HG03469 (cell line): ENCODE measurements at regions not wholly inside any gene's neighbourhood (a gene's known extent, or its start where the extent isn't known, plus 50 kb on each side); places are given as distances from the start of the nearest gene placed in this dataset.

Experiments
- ATAC-seq: cut with Tn5 transposase; IDR thresholded peaks from one replicate; pipeline ENCODE4 v1.9.1; 2021; ENCODE audit warnings: mild to moderate bottlenecking, moderate library complexity, moderate number of reproducible peaks; ENCODE audit not compliant: unreplicated experiment

DNA sequence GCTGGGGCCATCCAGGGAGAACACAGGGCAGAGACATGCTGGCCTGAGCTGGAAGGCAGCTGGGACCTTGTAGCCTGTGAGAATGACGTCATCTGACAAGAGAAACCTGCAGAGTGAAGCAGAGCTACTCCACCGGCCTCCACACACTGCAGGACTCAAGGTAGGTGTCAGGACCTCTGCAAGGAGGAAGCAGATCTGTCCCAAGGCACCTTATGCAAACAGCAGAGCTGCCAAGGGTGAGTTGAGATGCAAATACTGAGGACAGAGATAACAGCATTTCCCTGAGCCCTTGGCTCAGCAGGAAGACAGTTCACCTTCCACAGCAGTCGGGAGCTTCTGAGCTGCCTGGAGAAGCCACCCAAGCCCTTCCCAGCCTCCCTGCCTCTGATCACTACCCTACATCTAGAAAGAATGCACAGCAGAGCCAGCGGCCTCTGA, 51.9 kb upstream of the IGSF9B start:
- peak; percentile 86 for ATAC-seq

DNA sequence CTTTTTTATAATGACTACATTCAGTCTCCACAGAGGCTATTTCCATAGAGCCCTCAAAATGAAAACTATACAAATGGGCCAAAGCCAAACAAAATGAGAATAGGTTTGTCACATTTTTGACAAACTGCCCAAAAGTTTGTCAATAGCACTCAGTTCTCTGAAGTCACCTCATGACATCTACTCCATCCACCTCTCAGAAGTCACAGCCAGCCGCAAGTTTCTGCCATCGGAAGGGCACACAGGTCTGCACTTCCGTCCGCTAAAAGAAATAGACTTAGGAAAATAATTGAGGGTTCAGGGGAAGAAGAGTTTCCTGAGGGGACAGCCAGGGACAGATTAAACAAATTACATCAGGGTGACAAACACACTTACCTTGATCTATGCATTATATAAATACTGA, 55.4 kb upstream of the JAM3 start:
- no peak for ATAC-seq

DNA sequence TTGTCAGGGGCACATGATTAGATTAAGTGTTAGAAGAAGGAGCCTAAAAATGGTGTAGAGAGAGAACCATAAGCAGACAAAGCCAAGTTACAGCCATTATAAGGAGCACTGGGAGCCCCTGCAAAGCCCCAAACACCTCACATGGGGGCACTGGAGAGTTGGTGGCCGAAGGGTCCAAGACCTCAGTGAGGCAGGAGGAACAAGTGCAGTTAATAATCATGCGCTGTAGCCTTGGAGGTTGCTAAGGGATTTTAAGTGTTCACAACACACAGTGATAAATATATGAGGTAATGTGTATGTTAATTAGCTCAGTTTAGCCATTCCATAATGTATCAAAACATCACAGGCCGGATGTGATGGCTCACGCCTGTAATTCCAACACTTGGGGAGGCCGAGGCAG, 54.4 kb upstream of the JAM3 start:
- no peak for ATAC-seq

DNA sequence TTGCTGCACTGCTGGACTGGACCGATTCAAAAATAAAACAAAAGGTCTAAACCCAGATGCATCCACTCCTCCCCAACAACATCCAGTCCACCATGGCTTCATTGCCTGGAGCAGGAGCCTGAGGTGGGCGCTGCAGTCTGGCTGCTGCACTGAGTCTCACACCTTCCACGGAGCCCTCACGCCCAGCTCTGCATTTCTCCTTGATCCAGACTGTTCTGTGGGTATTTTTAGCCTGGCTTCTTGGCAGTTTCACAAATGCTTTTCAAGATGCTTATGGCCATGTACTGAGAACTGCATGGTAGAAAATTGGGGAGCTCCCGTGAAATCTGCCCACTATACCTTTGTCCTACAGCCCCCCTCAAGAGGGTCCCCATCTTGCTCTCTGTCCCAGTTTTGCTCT, 53.3 kb upstream of the JAM3 start:
- ATAC-seq = no peak

DNA sequence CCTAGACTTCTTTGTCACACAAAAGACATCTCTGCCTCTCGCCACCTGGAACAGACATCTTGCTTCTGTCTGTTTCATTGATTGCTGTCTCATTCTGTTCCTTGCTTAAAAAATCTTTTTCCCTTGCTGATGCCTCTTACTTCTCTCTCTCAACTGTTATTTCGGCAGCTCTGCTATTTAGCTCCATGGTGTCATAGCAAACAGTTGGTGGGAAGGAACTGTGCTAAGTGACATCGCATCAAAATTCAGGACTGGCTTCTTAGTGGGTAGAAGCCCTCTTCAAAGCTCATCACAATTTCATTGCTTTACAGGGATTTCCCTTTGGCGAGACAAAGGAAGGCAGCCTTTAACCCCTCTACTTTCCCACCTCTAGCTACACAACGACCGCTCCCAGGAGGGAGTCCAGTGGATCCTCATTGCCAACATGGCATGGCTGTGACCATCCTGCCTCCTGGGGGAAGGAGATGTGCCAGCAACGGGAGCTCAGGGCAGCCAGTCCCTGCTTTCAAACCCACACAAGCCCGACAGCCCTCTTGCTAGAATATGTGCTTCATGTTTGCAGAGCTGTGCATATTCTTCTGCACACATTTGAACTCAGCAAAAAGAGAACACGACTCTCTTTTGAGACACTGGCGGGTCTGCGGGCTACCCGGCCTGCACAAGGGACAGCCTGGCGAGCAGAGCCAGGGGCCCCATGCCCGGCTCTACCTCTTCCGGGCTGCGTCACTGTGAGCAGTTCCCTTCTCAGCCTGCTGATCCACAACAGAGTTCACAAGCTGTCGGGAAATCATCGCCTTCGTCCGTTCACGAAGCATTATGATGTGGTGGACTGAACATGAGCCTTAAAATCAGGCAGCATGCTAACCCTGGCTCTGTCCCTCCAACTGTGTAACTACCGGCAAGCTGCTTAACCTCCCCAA, 51.1 kb upstream of the JAM3 start:
- ATAC-seq = no peak
